B cell (primary cell): ENCODE measurements at regions not wholly inside any gene's neighbourhood (a gene's known extent, or its start where the extent isn't known, plus 50 kb on each side); places are given as distances from the start of the nearest gene placed in this dataset.
A peak's percentile ranks its signal among the peaks of the same experiment; 100 is the strongest.

Experiments used
- ATAC-seq: fragments of 200-7000 bp; cut with Tn5 transposase; one replicate; pipeline ENCODE4 v1.10.0; 2021; ENCODE audit warnings: low read depth, mild to moderate bottlenecking, moderate number of reproducible peaks, moderate library complexity
- CTCF ChIA-PET: fragments of 350-600 bp; sonication (Branson Sonifier 250); formaldehyde crosslinking; loops from one replicate; lab custom pipeline; 2021; ENCODE audit warnings: antibody characterized with exemption, inconsistent platforms; lab: Charles Lee
- POLR2A ChIA-PET: fragments of 350-600 bp; sonication (Branson Sonifier 250); formaldehyde crosslinking; loops from one replicate; lab custom pipeline; 2021; ENCODE audit warnings: antibody characterized with exemption; lab: Charles Lee
- DNase-seq: peaks from one replicate; pipeline ENCODE4 v3.0.0; 2013
- H2AFZ ChIP-seq: 2 replicates; pipeline ENCODE4 v1.6.1; 2012; ENCODE audit warnings: mild to moderate bottlenecking, low read depth, low read length; ENCODE audit not compliant: insufficient read depth, poor library complexity, severe bottlenecking
- H3K27ac ChIP-seq, 2 donors: 1 replicate in 1 of 2; 2 replicates in 1 of 2; pipeline ENCODE4 v1.5.1; 2012 to 2013; ENCODE audit warnings: low read length in 2 of 2, mild to moderate bottlenecking in 2 of 2, moderate library complexity in 1 of 2
- H3K27me3 ChIP-seq, 4 experiments: fragments of 200-600 bp in 1 of 4; sonication (generic) in 1 of 4; replicated peaks in 1 of 4; 1 replicate in 2 of 4; 2 replicates in 2 of 4; pipeline versions ENCODE4 v1.6.1 to v1.7.0; 2013 to 2016; ENCODE audit warnings: low read length in 3 of 4, mild to moderate bottlenecking in 2 of 4, mixed read lengths in 1 of 4, moderate library complexity in 1 of 4; ENCODE audit not compliant: insufficient read depth in 4 of 4, control insufficient read depth in 3 of 4; ENCODE audit errors: control extremely low read depth in 1 of 4
- H3K36me3 ChIP-seq, 2 experiments: replicated peaks in 1 of 2; 1 replicate in 1 of 2; 2 replicates in 1 of 2; pipeline versions ENCODE4 v1.6.1 to v1.7.1; 2013; ENCODE audit warnings: low read length in 1 of 2; ENCODE audit not compliant: insufficient read depth in 2 of 2, control insufficient read depth in 1 of 2; ENCODE audit errors: control extremely low read depth in 1 of 2, extremely low read depth in 1 of 2
- H3K4me1 ChIP-seq, 2 donors: fragments of 200-600 bp in 1 of 2; sonication (generic) in 1 of 2; 1 replicate in 1 of 2; 2 replicates in 1 of 2; pipeline versions ENCODE4 v1.5.1 to v1.6.1; 2013 to 2017; ENCODE audit warnings: low read length in 2 of 2; ENCODE audit not compliant: control insufficient read depth in 2 of 2, insufficient read depth in 2 of 2
- H3K4me2 ChIP-seq: replicated peaks from 2 replicates; pipeline ENCODE3; 2012; ENCODE audit warnings: mild to moderate bottlenecking, low read depth, low read length; ENCODE audit not compliant: poor library complexity, severe bottlenecking
- H3K4me3 ChIP-seq, 5 experiments: fragments of 200-600 bp in 1 of 5; sonication (generic) in 1 of 5; 1 replicate in 3 of 5; 2 replicates in 2 of 5; pipeline versions ENCODE4 v1.5.1 to v1.7.0; 2011 to 2016; ENCODE audit warnings: low read length in 4 of 5, mild to moderate bottlenecking in 4 of 5, low read depth in 2 of 5, control low read depth in 1 of 5, moderate library complexity in 1 of 5; ENCODE audit not compliant: insufficient read depth in 1 of 5; ENCODE audit errors: control extremely low read depth in 1 of 5, extremely low read depth in 1 of 5
- H3K79me2 ChIP-seq: fragments of 200-600 bp; sonication (generic); one replicate; pipeline ENCODE4 v1.6.0; 2016; ENCODE audit warnings: low read length; ENCODE audit not compliant: control insufficient read depth, insufficient read depth
- H3K9ac ChIP-seq: fragments of 200-600 bp; sonication (generic); 2 replicates; pipeline ENCODE4 v1.6.1; 2017; ENCODE audit warnings: mild to moderate bottlenecking, low read length, moderate library complexity
- H3K9me3 ChIP-seq, 3 donors: one replicate each; pipeline versions ENCODE4 v1.6.1 to v1.7.1; 2013; ENCODE audit warnings: low read length in 2 of 3; ENCODE audit not compliant: control insufficient read depth in 2 of 3, insufficient read depth in 1 of 3; ENCODE audit errors: control extremely low read depth in 1 of 3
- H4K20me1 ChIP-seq: 2 replicates; pipeline ENCODE4 v1.6.0; 2012; ENCODE audit warnings: mild to moderate bottlenecking, low read length; ENCODE audit not compliant: insufficient read depth, control insufficient read depth, poor library complexity, severe bottlenecking
- H3K27ac Mint-ChIP-seq: one replicate; pipeline ENCODE4 v1.8.0; 2021; ENCODE audit warnings: mixed read lengths
- H3K27me3 Mint-ChIP-seq: one replicate; pipeline ENCODE4 v1.8.0; 2021; ENCODE audit warnings: mixed read lengths
- H3K4me1 Mint-ChIP-seq: one replicate; pipeline ENCODE4 v1.8.0; 2021; ENCODE audit warnings: mixed read lengths
- H3K4me3 Mint-ChIP-seq: one replicate; pipeline ENCODE4 v1.8.0; 2021; ENCODE audit warnings: mixed read lengths
- H3K9me3 Mint-ChIP-seq: one replicate; pipeline ENCODE4 v1.8.0; 2022; ENCODE audit warnings: mixed read lengths; ENCODE audit not compliant: insufficient read depth
- EZH2 ChIP-seq: IDR thresholded peaks from 2 replicates; pipeline ENCODE4 v1.6.1; 2012; ENCODE audit warnings: borderline replicate concordance, low read depth, mild to moderate bottlenecking, moderate library complexity, low read length; ENCODE audit not compliant: insufficient read depth, poor library complexity, severe bottlenecking
- WGBS: methylation state at CpG from one replicate; pipeline ENCODE4 v1.1.5; 2013; ENCODE audit warnings: missing lambda C conversion rate; ENCODE audit not compliant: insufficient coverage; 5-methylcytosine and 5-hydroxymethylcytosine counted together
- intact Hi-C: fragments of 100-400 bp; cut with micrococcal nuclease; formaldehyde crosslinking; loops from one replicate; pipeline ENCODE4 v1.10.0; 2022
- TF ChIP-seq, protein P1 (sequence below): fragments of 200-600 bp; IDR thresholded peaks from one replicate; pipeline ENCODE4 v1.8.0; 2022; ENCODE audit warnings: antibody characterized with exemption, mild to moderate bottlenecking

DNA sequence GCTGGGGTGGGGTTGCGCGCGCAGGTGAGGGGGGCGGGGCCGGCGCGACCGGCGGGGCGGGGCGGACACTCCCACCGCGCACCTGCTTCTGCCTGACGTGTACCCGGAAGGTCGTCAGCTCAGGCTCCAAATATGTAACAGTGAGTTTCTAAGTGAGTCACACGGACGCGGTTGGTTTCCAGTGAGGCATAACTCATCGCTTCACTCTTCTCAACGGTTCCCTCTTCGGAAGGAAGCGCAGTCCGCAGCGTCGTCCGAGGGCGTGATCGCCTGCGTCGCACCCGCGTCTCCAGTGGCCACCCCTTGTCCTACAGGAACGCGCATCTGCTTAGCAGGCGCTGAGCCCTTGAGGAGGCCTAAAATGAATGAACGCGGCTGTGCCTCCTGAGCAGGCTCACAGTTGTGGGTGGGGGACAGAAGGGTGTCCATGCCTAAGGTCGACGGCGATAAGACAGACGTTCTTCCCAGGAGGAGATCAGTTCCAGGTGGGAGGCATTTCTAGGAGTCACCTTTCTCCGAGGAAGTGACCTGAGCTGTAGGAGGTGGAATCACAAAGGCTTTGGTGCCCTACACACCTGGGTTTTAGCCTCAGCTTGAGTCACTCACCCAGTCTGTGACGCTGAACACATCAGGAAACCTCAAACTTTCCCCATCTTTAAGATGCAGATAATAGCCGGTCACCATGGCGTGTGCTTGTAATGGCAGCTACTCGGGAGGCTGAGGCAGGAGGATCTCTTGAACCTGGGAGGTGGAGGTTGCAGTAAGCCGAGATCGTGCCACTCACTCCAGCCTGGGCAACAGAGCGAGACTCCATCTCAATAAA lies 50.9 kb upstream of the EZR start:
- Mint-ChIP-seq H3K27ac (peak overlapping the region; percentile 100), H3K4me1 (peaks cover 61% of the 10 kb centered on the region), H3K27me3 (no peaks in the 10 kb centered on the region), H3K4me3 (peak overlapping the region; percentile 91), H3K9me3 (no peaks in the 10 kb centered on the region)
- H3K4me1 ChIP-seq, result peaks cover 50 to 54% of the 10 kb centered on the region in 2 donors
- CTCF ChIA-PET, result interaction anchor here (0.6 to 6.0 kb wide), 31 partner anchors 17 to 237 kb away, joined by 3 to 52 read pairs (median 6); partner anchors contain the start of gene EZR
- peak overlapping the region; percentile 99 to 100 for H3K27ac ChIP-seq
- H4K20me1 ChIP-seq, result no peaks in the 10 kb centered on the region
- H3K9ac ChIP-seq, result peak overlapping the region; percentile 64
- TF ChIP-seq, protein P1, sequence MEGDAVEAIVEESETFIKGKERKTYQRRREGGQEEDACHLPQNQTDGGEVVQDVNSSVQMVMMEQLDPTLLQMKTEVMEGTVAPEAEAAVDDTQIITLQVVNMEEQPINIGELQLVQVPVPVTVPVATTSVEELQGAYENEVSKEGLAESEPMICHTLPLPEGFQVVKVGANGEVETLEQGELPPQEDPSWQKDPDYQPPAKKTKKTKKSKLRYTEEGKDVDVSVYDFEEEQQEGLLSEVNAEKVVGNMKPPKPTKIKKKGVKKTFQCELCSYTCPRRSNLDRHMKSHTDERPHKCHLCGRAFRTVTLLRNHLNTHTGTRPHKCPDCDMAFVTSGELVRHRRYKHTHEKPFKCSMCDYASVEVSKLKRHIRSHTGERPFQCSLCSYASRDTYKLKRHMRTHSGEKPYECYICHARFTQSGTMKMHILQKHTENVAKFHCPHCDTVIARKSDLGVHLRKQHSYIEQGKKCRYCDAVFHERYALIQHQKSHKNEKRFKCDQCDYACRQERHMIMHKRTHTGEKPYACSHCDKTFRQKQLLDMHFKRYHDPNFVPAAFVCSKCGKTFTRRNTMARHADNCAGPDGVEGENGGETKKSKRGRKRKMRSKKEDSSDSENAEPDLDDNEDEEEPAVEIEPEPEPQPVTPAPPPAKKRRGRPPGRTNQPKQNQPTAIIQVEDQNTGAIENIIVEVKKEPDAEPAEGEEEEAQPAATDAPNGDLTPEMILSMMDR, result peak; percentile 44
- no peak for TF ChIP-seq EZH2
- intact Hi-C loops, result loop anchor here (1.0 to 10.0 kb wide), 12 partner anchors 40 to 1105 kb away; partner anchors contain the start of genes EZR, GTF2H5 and SERAC1
- H3K27me3 ChIP-seq, result no peaks in the 10 kb centered on the region
- ATAC-seq (peak; percentile 70), DNase-seq (peak; percentile 99)
- H2AFZ ChIP-seq, result peak overlapping the region; percentile 11
- WGBS, result 5% methylated on average over 43 of the region's 50 CpGs
- H3K4me2 ChIP-seq, result peak overlapping the region; percentile 71
- peaks cover 0 to 3% (median 0%) of the 10 kb centered on the region in 3 donors for H3K9me3 ChIP-seq
- H3K79me2 ChIP-seq, result peaks cover 10% of the 10 kb centered on the region
- H3K36me3 ChIP-seq, result no peaks in the 10 kb centered on the region
- H3K4me3 ChIP-seq, result peak overlapping the region in 4 of 5 experiments; percentile 41 to 55 (median 51)
- POLR2A ChIA-PET, result interaction anchor here (0.6 to 5.8 kb wide), 31 partner anchors 11 to 317 kb away, joined by 3 to 162 read pairs (median 5); partner anchors contain the start of genes EZR and RSPH3
